GM19099 (cell line): ENCODE measurements at regions not wholly inside any gene's neighbourhood (a gene's known extent, or its start where the extent isn't known, plus 50 kb on each side); places are given as distances from the start of the nearest gene placed in this dataset.

Experiments used
- POLR2A ChIP-seq: IDR thresholded peaks from 3 replicates; pipeline ENCODE4 v1.6.1; 2011; ENCODE audit warnings: low read depth; ENCODE audit not compliant: insufficient read length; ENCODE audit errors: extremely low read depth

- TF ChIP-seq POLR2A = no peak
Measured at GRCh38 chr16:16890964-16891363, 512.0 kb downstream of the NPIPA7 start.

- no peak for TF ChIP-seq POLR2A
Measured at GRCh38 chr16:16904601-16905000, 525.7 kb downstream of the NPIPA7 start.

GRCh38 chr16:16905850-16906249 is 526.9 kb downstream of the NPIPA7 start:
- TF ChIP-seq POLR2A = no peak

- no peak for TF ChIP-seq POLR2A
Measured at GRCh38 chr16:16907089-16907488, 528.1 kb downstream of the NPIPA7 start.

- no peak for TF ChIP-seq POLR2A
Measured at GRCh38 chr16:16908077-16908476, 529.1 kb downstream of the NPIPA7 start.

GRCh38 chr16:16909126-16909525 is 530.2 kb downstream of the NPIPA7 start:
- no peak for TF ChIP-seq POLR2A

- TF ChIP-seq POLR2A = no peak
Measured at GRCh38 chr16:16910666-16911065, 531.7 kb downstream of the NPIPA7 start.

- TF ChIP-seq POLR2A = no peak
Measured at GRCh38 chr16:16915771-16916170, 536.8 kb downstream of the NPIPA7 start.

- TF ChIP-seq POLR2A = no peak
Measured at GRCh38 chr16:16917191-16917785, 538.3 kb downstream of the NPIPA7 start.

GRCh38 chr16:16923479-16923878 is 544.5 kb downstream of the NPIPA7 start:
- TF ChIP-seq POLR2A = no peak

GRCh38 chr16:16924613-16925012 is 545.7 kb downstream of the NPIPA7 start:
- no peak for TF ChIP-seq POLR2A

GRCh38 chr16:16925432-16925831 is 545.3 kb downstream of the XYLT1 start:
- no peak for TF ChIP-seq POLR2A

GRCh38 chr16:16928532-16929109 is 542.1 kb downstream of the XYLT1 start:
- no peak for TF ChIP-seq POLR2A

- no peak for TF ChIP-seq POLR2A
Measured at GRCh38 chr16:16930309-16931000, 540.3 kb downstream of the XYLT1 start.

- no peak for TF ChIP-seq POLR2A
Measured at GRCh38 chr16:16933861-16934260, 536.9 kb downstream of the XYLT1 start.

GRCh38 chr16:16934660-16935059 is 536.1 kb downstream of the XYLT1 start:
- no peak for TF ChIP-seq POLR2A
